CD4-positive, alpha-beta T cell treated with Interleukin-4 for 4 hours (primary cell): ENCODE measurements at regions not wholly inside any gene's neighbourhood (a gene's known extent, or its start where the extent isn't known, plus 50 kb on each side); places are given as distances from the start of the nearest gene placed in this dataset.
"Not testable (repeated sequence)": the region's sequence is repeated elsewhere in the genome, so short reads cannot be mapped to it uniquely, and the experiment has no call there.

Source experiments
- DNase-seq: peaks from one replicate; pipeline ENCODE4 v3.0.0-alpha.2; 2020

DNA sequence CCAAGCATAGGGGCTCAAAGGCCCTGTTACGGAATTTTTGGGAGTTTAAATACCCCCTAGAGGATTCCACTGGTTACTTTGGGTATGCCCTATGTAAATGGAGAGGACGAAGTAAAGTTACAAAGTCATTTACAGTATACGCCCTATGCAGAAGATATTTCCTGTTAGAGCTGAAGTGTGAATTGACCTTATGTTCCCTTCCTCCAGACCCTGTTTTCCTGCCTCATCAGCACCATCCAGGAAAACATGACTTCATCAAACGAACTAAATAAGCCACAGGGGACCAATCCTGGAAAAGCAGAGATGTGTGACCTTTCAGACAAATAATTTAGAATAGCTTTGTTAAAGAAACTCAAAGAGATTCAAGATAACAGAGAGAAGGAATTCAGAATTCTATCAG lies 177.4 kb downstream of the SQOR start:
- no peak for DNase-seq

DNA sequence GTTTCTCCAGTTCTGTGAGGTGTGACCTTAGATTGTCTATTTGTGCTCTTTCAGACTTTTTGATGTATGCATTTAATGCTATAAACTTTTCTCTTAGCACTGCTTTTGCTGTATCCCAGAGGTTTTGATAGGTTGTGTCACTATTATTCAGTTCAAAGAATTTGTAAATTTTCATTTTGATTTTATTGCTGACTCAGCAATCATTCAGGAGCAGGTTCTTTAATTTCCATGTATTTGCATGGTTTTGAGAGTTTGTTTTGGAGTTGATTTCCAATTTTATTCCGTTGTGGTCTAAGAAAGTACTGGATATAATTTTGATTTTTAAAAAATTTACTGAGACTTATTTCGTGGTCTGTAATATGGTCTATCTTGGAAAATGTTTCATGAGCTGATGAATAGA lies 182.7 kb downstream of the SQOR start:
- DNase-seq, result not testable (repeated sequence)

DNA sequence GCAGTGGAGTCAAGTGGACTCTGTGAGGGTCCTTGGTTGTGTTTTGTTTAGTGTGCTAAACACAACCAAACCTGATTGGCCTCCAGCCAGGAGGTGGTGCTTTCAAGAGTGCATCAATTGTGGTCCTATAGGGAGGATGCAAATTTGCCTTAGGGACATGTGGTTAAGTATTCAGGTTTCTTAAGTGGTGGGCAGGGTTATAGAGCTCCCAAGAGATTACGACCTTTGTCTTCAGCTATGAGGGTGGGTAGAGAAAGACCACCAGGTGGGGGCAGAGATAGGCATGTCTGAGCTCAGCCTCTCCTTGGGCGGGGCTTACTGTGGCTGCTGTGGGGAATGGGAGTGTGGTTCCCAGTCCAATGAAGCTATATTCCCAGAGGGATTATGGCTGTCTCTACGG lies 186.6 kb downstream of the SQOR start:
- DNase-seq, result no peak

DNA sequence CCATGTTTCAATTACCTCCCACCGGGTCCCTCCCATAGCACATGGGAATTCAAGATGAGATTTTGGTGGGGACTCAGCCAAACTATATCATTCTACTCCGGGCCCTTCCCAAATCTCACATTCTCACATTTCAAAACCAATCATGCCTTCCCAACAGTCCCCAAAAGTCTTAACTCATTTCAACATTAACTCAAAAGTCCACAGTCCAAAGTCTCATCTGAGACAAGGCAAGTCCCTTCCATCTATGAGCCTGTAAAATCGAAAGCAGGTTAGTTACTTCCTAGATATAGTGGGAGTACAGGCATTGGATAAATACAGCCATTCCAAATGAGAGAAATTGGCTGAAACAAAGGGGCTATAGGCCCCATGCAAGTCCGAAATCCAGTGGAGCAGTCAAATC lies 188.1 kb downstream of the SQOR start:
- DNase-seq, result not testable (repeated sequence)

DNA sequence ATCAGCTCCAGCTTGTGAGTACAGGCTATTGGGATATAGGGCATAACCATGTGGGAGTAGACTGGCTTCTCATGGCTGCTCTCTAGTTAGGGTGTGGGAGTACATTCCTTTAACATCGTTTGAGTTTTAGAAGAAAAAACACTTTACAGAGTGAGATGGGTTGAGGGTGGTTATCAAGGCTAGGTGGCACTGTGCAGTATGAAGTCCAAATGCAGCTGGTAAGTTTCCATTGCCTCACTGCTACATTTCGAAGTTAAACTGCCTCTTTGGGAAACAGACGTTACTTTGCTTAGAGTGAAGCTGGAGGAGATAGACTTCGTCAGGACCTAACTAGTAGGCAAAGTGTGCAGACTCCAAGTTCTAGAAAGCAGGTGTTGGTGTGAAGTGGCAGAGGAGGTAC lies 192.4 kb downstream of the SQOR start:
- DNase-seq, result no peak

DNA sequence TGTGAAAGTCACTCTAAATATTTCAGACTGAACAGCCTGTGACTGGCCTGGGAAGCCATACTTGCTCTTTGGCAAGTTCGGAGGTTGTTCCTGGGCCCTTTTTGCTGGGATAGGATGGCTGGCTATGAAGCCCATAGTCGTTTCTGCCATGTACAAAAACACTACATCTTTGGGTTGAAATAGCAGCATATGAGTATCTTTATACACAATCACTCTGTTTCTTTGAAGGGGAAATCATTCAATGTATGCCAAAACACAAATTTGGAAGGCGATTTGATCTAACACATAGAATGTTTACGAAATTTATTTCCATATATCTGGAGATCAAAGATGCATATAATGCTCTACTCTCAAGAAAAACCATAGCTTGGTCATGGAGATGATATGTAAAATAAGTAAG lies 192.9 kb downstream of the SQOR start:
- DNase-seq, result no peak

DNA sequence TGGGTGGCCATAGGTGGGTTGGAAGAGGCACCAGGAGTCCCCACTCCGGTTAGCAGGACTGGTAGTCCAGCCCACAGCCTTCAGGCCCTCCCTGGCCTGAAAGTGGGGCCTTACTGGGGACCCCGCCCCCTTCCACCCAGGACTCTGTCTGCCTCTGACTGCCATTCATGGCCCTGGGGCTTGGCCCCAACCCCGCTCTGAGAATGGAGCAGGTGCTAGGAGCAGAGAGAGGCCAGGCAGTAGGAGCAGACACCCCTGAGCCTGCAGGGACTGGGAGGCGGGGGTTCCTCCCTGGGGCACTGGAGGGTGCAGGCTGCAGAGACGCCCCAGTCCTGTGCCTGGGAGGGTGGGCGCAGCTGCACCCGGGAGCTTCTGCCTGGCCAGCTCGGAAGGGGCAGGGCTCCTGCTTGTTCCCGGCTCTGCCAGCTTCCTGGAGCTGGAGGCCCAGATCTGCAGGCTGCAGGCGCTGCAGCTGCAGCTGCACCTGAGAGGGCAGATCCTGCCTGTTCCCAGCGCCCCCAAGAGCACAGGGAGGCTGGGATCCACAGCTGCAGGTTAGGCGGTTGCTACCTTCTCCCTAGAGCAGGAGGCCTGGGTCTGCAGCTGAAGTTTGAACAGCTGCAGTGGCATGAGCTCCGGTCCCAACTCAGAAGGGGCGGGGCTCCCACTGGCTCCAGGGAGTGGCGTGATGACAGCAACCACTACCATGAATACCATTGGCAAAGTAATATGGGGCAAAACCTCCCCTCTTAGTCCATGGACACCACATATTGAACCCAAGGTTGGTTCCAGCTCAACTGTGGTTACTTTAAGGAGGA lies 194.7 kb downstream of the SQOR start:
- no peak for DNase-seq

DNA sequence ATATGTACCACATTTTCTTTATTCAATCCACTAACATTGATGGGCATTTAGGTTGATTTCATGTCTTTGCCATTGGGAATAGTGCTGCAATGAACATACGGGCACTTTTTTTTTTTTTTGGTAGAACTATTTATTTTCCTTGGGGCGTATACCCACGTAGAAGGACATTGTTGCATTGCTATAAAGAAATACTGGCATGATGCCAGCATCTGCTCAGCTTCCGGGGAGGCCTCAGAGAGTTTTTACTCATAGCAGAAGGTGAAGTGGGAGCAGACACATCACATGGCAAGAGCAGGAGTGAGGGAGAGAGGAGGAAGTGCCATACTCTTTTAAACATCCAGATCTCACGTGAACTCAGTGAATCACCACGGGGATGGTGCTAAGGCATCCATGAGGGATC lies 197.0 kb downstream of the SQOR start:
- DNase-seq, result no peak

DNA sequence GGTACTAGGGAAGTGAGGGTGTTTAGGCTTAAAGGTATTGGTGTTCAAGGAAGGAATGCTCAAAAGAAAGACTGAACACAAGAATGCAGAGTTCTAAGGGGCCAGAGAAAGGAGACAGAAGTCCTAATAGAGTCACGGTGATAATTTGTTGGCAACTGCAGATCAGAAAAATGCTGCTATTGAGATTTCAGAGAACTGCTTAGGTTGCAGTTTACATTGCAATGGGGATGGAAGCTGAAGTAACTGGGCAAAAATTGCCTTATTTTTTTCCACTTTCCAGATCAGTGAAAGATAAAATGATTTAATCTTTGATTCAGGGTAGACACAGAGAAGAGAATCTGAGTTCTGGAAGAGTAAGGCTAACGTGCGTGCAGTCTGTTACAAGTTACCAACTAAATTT lies 199.8 kb downstream of the SQOR start:
- no peak for DNase-seq

DNA sequence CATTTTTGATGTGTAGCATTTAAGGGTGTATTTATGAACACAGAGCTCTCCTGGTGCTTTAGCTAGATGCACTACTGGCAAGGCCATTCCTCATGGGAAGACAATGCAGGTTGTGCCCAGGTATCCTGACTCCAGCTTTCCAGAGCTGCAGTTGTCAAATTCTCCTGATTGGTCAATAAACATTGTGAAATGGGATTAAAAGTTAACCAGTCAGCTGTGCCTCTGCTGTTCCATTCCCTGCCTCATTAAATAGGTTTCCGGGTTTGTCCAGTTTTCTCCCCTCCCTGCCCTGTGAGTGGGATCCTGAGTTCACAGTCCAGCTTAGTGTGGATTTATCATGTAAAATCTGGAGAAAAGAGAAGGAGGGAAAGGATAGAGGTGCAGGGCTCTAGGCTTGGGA lies 207.3 kb downstream of the SQOR start:
- DNase-seq, result no peak

DNA sequence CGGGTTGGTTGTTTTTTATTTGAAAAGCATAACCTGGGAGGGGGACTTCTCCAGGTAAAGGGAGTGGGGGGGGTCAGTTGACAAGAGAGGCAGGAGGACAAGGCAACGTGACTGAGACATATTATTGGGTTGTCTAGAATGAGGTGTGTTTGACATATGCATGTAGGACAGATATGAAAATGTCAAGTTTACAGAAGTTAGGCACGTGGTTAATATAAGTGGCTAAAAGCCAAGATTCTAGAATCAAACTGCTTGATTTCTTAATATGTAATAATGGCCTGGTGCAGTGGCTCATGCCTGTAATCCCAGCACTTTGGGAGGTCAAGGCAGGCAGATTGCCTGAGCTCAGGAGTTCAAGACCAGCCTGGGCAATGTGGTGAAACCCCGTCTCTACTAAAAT lies 212.8 kb downstream of the SQOR start:
- no peak for DNase-seq

DNA sequence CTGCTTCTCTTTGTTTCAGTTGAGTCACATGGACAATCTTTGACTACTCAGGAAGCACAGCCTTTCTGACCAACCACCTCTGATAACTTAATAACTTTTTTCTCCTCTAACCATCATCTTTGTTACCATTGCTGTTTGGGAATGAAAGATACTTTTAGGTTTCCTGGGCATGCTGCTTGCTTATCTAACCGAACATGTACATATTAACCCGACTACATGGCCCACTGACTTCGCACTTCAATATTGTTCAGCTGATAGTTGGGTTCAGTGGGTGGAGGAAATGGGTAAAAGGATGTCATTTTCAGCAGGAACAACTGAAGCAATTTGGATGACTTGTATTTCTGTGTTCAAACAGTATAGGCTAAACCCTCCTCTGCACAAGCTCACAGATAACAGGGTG lies 214.3 kb downstream of the SQOR start:
- no peak for DNase-seq

DNA sequence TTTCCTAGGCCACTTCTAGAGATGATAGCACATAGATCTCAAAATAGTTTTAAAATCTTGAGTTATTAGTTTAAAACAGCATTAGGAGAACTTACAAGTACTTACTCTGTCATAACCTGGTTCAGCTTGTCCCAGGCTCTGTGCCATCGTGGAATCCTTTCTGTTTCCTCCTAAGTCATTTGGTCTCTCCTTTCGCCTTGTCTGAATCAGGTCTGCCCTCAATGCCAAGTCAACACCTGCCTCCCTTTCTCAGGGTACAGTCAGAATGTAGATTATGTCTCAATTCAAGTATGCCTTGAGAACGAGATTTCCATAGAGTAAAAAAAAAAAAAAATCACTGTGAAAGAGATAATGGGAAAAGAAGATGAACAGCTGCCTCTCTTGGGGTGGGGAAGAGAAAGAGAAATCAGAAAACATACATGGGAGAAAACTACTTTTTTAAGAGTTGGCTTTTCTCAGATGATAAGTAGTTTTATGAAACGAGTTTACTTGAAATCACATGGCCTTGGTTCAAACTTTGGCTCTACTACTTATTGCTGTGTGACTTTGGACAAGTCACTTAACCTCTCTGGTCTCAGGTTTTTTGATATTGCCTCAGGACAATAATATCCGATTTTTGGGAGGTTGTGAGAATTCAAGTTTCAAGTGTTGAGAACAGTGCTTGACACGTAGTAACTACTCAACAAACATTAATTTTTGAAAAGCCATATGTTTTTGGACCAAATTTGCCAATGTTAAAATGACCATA lies 219.8 kb downstream of the SQOR start:
- DNase-seq, result no peak

DNA sequence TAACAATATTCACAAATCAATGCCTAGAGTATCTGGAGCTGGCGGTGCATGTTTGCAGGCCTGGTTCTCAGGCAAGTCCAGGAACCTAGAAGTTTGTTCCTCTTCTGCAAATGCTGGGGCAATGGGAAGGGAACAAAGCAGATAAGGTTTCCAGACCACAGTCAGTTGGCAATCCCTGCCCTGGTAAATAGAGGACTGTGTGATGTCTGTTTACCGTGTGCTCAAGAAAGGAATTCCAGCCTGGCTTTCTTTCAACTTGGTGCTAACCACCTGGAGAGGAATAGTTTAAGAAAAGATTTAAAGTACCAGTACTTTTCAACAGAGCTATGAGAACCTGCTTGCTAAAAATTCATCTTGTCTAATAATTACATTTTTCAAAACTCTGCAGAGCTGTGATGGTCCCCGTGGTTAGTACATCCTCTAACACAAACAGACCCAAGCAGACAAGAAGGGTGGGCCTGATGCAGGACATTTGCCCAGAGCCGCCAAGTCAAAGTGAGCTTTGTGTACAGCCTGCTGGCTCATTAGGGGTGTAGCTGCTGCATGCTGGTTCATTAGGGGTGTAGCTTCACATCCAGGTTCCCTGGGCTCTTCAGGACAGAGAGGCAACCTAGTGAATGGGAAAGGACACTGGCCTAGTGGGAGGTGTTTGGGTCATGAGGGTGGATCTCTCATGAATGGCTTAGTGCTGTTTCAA lies 220.5 kb downstream of the SQOR start:
- DNase-seq, result no peak

DNA sequence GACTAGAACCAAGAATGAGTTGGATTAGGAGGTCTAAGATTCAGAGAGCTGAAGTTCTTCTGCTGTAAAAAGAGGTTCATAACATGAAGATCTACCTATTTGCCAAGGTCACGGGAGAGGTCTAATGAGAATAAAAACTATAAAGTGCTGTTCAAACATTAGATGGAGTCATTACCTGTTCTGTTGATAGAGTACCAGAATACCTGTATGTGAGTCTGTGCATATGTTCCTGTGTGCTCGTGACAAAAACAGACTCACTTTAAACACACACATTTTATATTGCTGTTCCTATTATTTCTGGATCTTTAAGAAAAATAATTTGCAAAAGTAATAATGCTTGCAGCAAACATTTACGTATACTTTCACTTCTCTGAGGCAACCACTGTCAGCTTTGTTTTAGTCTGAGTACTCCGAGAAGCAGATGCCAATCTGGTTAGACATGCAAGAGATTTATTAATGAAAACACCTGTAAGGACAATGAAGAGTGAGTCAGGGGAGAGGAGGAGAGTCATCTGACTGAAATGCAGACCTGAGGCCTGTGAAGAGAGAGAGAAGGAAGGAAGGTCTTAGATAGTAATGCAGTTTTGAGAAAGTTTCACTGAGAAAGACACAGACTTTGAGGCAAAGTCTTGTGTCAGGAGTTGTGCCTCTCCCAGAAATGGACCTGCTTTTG lies 221.2 kb downstream of the SQOR start:
- no peak for DNase-seq

DNA sequence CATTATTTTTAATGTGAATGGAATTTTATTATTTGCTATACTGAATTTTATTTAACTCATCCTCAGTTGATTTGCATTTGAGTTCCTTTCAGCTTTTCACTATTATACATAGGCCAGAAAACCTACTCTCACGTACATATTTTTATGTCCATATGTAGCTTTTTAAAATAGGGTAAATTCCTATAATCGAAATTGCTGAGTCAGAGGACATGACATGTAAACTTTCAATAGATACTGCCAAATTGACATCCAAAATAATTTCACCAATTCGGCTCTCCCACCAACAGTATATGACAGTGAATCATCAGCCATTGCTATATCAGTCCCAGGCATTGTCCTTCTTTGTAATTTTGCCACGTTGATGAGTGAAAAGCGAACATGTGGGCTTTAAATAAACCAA lies 222.5 kb downstream of the SQOR start:
- DNase-seq, result no peak

DNA sequence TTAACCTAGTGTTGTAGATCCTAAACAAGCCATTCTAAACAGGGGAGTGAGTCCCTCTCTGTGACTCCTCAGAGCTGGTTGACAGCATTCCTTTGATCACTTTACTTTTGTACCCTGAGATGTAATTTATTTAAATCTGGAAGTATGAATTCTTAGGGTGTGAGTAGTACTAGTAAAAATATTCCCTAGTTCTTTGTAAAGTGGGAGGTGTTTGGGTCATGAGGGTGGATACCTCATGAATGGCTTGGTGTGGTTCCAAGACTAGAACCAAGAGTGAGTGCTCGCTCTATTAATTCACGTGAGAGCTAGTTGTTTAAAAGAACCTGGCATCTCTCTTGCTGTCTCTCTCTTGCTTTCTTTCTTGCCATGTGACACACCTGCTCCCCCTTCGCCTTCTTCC lies 223.7 kb downstream of the SQOR start:
- no peak for DNase-seq

DNA sequence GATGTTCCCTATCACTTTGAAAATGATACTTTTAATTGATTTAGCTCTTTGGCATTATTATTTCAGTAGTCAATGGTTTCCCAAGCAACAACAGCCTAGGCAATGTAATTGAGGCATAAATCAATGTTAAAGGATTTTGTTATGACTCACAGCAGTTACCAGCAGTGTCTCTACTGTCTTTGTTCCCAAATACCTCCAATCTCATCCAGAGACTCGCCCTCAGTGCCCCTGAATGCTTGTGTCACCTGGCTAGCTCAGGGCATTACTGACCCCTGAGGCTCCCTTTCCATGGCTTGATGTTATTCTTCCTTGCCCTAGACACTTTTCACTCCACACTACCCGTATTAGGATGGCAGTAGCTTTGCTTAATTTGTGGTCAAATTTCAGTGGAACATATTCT lies 227.2 kb downstream of the SQOR start:
- no peak for DNase-seq

DNA sequence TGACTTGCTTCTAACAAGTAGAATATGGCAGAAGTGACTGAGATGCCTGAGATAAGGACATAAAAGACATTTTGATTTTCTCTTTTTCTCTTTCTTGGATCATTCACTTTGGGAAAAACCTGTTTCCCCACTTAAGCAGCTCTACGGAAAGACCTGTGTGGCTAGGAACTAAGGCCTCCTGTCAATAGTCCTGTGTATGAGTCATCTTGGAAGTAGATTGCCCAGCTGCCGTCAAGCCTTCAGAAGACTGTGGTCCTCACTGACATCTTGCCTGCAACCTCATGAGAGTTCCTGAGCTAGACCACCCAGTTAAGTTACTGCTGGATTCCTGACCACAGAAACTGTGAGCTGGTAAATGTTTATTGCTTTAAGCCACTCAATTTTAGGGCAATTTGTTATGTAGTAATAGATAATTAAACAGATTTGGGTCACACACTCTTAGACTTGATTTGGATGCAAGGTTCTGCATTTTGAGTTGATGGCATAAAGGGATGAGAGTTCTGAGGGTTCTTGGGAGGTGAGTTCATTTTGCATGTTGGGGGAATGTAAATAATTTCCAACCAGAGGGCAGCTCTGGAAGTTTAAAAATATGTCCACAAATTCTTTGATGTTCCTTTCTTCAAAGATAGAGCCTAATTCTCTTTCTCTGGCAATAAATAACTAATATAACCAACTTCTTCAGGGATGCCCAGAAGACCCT lies 229.2 kb downstream of the SQOR start:
- DNase-seq, result no peak

DNA sequence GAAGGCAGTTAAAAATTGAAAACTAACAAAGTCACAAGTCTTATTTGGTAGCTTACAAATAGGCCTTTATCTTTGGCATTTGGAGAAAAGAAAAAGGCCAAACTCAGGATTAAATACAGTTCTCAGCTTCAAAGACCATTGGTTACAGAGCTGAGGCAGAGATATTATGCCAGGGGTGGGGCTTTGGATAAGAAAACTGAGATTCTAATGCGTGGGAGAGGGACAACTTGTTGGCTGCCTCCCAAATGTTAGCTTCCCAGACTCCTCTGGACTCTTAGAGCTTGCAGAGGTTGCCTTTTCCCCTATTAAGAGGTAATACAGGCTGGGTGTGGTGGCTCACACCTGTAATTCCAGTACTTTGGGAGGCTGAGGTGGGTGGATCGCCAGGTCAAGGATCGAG lies 231.8 kb downstream of the SQOR start:
- no peak for DNase-seq

DNA sequence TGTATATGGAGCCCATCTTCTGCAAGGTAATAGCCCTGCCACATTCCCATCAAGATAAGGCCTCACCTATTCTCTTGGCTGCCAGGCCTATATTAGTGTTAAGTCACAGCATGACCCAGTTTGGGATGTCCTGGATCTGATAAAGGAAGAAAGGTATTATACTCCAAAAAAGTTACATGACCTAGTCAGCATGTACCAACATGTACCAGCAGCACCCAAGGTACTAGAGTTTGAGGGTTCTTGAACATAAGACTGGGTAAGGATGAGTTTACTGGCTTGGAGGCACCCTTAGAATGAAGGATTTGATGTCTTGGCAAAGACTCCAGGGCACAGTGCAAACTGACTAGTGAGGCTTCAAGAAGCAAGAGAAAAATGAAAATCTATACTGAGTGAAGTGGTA lies 232.5 kb downstream of the SQOR start:
- DNase-seq, result no peak

DNA sequence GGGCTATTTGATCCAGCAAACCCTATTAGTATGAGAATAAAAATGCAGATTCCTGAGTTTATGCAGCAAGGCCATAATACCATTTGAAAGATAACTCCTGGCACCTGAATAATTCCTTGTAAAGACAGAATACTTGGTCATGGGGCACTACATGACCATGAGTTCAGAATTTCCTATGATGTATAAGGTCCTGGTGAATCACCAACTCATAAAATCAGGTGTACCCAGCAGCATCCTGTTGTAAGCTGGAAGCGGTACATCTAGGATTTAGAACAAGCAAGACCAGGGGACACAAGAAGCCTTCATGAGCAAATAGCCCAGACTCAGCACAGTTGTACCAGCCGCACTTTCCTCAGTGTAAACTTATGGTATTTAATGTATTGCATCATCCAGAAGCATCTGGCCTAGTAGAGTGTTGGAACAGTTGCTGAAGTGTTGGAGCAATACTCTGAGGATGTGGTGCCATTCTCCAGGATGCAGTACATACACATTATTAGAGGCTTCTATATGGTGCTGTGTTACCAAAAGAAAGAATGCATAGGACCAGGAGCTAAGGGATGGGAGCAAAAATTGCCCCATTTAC lies 233.4 kb downstream of the SQOR start:
- no peak for DNase-seq
